ENCODE measurements at regions not wholly inside any gene's neighbourhood (a gene's known extent, or its start where the extent isn't known, plus 50 kb on each side); places are given as distances from the start of the nearest gene placed in this dataset.
"Not testable (repeated sequence)": the region's sequence is repeated elsewhere in the genome, so short reads cannot be mapped to it uniquely, and the experiment has no call there.

DNA sequence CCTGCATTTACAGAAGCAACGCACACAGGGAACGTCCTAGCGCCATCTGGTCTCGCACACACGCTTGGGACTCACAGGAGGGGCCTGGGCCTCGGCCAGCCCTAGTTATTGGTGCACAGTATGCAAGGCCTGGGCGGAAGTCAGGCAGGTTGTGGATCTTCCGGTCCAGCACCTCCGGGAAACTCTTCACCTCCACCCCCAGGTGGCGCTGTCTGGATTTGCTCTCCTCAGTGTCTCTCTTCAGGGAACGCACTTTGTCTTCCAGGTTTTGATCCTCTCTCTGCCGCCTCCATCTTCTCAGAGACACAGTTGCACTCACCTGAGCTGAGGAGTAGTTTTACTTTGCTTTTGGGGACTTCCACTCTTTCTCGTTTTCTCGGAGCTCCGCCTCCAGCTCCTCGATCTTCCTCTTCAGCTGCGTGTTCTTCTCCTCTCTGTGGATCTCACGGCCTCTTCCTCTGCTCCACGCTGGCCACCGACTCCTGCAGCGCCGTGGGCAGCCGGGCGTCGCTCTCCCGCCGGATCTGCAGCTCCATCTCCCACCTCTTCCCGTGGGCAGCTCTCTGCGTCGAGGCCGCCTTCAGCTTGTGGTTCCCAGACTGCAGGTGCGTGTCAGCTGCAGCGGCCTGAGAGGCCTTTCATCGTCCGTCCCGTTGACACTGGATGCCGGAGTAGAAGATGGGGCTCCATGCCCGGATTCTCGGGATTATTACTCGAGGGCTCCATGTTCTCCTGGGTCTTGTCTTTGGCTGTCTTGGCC, 933.8 kb downstream of the TMEM121 start:
- DNase-seq (ENCODE audit: low read depth in 4 of 4, low spot score in 3 of 4) = no peak

DNA sequence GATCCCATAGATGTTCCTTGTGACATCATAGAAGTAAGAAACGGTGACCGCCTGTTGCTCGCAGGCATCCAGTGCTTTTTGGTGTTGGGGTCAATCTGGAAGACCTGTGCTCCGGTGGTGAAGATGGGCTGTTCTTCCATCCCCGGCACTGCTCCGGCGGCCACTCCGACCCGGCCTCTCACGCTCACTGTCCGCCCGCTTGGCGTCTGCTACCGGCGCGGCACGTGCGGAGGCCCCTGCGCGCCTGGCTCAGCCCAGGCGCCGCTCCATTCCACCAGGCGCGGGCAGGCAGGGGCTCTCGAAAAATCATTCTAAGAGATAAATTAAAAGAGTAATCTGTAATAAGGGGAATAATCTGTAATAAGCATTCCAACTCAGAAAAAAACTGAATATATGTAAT, 934.5 kb downstream of the TMEM121 start:
- no peak for DNase-seq (ENCODE audit: low read depth in 4 of 4, low spot score in 3 of 4)

DNA sequence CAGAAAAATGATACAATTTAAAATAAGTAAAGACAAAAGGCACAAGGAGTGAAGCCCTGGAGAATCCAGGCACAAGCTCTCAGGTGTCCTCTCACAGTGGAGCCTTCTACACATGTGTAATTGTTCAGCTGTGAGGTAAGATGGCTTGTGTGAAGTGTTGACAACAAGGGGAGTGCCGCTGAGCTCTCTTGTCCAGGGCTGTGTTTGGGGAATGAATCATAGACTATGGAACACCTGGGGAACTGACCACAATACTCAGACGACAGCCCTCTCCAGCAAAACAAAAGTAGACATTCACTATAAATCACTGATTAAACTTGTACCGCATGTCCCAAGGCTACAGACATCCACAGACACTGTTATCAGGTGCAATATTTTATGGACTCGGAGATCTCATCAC, 940.1 kb downstream of the TMEM121 start:
- not testable (repeated sequence) for DNase-seq (ENCODE audit: low read depth in 4 of 4, low spot score in 3 of 4)

DNA sequence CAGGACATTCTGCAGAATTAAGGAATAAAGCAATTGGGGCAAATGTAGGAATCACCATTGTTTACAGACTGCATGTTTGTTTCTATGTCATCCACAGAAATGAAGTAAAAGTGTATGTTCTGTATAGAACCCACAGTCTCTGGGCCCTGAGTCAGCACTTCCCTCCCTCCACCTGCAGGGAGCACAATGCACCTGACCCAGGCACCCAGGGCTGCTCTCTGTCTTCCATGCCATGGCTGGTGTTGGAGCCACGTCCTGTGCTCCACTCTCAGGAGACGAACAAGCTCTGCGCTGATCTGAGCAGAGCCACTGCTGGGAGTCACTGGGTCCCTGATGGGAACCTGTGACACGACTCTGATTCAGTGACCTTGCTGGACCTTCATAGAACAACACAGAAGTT, 942.5 kb downstream of the TMEM121 start:
- not testable (repeated sequence) for DNase-seq (ENCODE audit: low read depth in 4 of 4, low spot score in 3 of 4)

DNA sequence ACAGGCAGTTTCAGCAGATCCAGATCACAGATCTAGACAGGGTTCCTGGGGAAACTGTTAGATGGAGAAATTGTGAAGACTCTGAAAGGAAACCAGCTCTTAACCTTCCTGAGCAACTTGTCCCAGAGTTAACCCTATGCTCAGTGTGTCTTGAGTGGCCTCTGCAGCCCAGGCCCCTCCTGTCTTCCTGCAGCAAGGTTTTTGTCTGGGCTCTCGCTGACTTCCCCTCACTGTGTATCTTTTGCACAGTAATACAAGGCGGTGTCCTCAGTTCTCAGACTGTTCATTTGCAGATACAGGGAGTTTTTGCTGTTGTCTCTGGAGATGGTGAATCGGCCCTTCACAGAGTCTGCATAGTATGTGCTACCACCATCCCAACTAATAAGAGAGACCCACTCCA, 943.6 kb downstream of the TMEM121 start:
- not testable (repeated sequence) for DNase-seq (ENCODE audit: low read depth in 4 of 4, low spot score in 3 of 4)

DNA sequence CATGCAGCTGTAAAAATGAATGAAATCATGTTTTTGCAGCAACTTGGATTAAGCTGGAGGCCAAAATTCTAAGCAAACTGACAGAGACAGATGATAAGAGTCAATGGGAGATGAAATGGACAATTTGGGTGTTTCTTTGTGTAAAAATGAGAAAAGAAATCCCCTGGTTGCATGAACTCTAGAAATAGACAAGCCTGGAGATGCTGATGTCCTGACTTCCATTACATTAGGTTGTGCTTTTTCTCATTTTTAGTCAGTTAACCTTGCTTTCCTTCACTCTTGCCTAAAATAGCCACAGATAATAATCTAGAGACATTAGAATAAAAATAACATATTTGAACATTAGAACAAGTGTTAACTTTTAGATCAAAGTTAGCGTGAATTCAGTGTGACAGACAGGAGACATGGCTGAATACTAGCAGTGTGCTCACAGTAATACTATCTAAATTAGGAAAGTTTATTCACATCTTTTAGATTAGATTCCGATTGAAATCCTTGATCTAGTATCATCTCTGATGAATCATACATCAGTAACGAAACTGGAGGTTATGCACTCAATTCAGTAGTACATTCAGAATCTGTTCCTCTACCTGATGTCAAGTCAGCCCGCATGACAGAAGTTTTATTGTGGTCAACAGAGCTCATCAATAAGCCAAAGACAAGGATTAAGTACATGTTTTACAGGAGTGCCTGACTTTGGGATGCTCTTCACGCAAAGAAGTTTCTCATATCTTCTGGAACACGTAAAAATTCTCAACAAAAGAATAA, 948.1 kb downstream of the TMEM121 start:
- DNase-seq (ENCODE audit: low read depth in 4 of 4, low spot score in 3 of 4) = not testable (repeated sequence)

DNA sequence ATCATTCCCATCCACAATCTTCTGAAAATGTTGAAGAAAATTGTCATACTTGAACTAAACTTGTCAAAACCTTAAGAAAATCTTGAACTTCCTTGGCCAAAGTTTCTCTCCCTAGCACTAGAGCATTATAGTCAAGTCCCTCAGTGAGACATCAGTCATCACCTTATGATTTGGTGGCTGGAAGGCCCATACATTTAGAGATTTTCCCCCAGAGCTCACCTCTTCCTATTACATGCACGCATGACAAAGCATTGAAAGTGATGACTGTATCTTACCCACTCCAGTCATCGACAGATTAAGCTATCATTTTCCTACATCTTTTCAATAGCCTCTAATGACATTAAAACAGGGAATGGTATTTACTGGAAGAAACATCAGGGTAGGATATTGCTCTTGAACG, 948.8 kb downstream of the TMEM121 start:
- not testable (repeated sequence) for DNase-seq (ENCODE audit: low read depth in 4 of 4, low spot score in 3 of 4)

DNA sequence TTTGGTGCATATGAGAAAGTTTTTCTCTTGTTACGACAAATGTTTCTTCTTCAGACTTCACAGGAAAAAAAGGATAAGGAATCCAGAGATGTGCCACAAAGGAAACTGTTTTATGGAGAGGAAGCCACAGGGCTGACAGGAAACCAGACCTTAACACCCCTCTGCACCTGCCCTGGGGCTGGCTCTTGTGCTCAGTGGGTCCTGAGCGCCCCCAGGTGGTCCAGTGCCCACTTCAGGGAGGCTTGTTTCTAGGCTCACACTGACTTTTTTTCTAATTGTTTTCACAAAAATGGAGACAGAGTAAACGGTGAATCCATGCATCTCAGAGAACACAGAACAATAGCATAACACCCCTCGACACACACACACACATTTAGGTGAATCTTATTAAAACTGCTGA, 951.2 kb downstream of the TMEM121 start:
- DNase-seq (ENCODE audit: low read depth in 4 of 4, low spot score in 3 of 4) = not testable (repeated sequence)

DNA sequence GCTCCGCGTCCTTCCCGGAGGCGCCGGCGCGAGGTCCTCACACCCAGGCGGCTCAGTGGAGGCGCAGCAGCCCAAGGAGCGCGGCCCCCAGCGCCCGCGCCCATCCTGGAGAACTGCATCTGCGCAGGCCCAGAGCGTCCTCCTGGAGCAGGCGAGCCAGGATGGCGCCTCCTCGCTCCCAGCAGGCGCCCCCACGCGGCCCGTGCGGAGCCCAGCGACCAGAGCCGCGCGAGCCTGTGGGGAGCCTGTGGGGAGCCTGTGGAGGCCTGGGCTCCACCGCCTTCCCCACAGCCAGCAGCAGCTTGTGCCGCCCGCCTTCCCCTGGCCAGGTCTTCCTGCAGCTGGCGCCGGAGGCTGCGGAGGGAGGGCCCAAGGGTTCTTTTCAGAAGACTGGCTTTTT, 953.9 kb downstream of the TMEM121 start:
- not testable (repeated sequence) for DNase-seq (ENCODE audit: low read depth in 4 of 4, low spot score in 3 of 4)

DNA sequence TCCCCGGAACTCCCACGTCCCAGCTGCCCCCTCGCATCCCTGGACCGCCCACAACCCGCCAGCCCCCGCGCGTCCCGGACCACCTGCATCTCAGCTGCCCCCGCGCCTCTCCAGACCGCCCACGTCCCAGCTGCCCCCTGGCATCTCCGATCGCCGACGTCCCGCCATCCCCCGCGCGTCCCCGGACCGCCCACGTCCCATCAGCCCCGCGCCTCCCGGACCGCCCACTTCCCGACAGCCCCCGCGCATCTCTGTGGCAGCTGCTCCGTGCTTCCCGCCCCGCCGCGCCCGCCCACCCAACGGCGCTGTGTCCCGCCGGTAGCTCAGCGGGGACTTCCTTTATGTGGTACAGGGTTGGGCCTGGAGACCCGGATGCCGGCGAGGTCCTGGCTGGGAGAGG, 955.8 kb downstream of the TMEM121 start:
- DNase-seq (ENCODE audit: low read depth in 4 of 4, low spot score in 3 of 4) = not testable (repeated sequence)

DNA sequence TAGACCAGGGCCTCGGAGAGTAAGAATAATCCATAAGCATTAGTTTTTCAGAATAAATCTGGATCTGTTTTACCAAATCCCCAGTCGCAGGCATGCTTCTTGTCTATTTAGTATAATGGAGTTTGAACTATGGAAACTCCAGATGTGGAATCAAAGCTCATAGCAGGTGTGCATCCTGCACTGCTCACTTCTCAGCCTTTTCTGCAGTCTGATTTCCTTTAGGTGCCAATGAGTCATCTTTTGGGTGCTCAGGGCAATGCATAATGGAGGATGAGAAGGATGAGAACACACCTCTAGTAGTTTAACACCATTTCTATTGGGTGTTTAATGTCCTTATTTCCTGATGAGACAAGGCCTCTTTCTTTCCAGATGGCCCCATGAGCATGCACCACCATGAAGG, 961.2 kb downstream of the TMEM121 start:
- DNase-seq (ENCODE audit: low read depth in 4 of 4, low spot score in 3 of 4) = no peak

DNA sequence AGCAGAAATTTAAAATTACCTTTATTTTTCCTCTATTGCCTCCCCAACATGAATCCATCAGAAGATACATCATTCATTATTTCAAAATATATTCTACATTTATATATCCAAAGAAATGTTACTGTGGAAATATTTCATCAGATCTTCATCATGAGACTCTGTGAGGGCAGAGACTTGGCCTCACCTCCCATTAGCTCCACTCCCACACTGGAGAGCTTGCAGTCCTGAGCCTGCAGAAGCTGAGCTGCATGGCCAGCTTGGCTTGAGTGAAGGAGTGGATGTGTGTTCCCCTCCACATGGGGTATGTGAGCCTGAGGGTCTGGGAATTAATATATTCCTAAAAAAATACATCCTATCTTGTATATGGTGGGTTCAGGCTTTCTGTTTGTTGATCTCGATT, 961.9 kb downstream of the TMEM121 start:
- no peak for DNase-seq (ENCODE audit: low read depth in 4 of 4, low spot score in 3 of 4)

DNA sequence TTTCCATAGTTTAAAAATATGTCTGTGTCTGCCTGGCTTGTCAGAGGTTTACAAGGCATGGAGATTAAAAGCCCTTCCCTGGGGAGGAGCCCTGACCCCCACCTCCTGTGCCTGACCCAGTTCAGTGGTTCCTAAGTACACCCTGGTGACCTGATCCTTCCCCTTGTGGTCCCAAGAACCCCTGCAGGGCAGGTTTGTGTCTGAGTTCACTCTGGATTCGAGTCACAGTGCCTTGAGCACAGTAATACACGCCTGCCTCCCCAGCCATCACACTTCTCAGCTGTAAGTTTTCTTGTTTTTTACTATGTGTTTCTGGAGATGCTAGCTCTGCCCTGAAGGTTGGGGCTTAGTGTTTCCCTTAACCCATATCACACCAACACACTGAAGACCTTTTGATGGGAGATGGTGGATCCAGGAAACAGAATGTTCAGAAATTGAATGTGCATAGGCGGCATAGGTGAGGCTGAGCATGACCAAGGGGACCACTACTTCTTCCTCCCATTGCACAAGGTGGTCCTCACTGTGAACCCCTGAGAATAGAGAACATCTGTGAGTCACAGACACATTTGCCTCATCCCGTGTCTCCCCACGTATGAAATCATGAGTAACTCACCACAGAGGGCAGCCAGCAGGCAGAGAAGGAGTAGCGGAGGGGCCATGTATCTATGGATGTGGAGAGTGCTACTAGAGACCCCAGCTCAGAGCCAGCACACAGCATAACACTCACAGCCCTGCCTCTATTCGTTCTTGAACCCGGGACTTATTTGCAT, 962.9 kb downstream of the TMEM121 start:
- no peak for DNase-seq (ENCODE audit: low read depth in 4 of 4, low spot score in 3 of 4)

DNA sequence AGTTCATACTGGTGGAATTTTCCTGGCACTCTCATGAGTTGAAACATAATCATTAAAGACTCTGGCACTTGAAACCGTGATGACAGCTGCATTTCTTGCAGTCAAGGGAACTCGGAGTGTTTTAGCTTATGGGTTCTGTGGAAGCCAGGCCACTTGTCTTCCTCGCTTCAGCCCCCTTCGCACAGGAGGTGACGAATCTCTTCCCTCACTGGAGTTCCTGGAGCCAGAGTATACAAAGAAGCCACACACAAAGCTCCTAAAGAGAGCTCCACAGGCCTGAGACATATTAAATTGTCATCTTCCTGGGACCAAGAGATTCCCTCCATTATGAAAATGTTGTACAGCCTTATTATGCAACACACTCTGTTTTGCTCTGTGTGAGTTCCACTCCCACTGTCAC, 964.1 kb downstream of the TMEM121 start:
- no peak for DNase-seq (ENCODE audit: low read depth in 4 of 4, low spot score in 3 of 4)

DNA sequence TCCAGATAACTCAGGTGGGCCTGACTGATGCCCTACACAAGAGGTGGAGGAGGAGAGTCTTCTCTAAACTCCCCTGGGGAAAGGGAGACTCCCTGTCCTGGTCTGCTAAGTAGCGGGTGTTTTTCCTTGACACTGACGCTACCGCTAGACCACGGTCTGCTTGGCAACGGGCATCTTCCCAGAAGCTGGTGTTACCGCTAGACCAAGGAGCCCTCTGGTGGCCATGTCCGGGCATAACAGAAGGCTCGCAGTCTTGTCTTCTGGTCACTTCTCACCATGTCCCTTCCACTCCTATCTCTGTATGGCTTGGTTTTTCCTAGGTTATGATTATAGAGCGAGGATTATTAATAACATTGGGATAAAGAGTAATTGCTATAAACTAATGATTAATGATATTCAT, 965.5 kb downstream of the TMEM121 start:
- DNase-seq (ENCODE audit: low read depth in 4 of 4, low spot score in 3 of 4) = no peak

DNA sequence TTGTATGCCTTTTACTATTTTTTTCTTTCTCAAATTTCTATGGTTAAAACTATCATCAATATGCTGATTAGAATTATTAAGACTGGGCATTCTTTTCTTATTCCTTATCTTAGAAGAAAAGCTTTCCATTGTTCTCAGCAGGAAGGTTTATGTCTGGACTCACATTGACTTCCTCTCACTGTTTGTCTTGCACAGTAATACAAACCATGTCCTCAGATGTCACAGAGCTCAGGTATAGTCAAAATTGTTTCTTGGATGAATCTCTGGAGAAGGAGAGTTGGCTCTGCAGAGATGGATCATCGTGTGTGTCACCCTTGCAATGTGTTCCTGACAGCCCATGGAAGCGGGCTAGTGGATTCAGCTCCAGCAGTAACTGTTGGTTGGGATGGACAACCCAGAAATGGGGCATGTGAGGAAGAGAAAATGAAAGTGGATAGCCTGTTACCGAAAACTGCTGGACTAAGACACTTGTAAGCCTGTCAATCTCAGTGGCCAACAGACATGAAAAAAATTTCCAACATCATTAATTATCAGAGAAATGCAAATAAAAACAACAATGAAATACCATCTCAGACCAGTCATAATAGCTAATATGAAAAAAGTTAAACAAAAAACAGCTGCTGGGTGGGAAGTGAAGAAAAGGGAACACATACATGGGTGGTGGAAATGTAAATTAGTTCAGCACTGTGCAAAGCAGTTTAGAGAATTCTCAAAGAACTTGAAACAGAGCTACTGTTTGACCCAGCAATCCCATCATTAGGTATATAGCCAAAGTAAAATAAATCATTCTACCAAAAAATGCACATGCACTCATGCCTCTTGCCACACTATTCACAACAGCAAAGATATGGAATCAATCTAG, 967.8 kb downstream of the TMEM121 start:
- no peak for DNase-seq (ENCODE audit: low read depth in 4 of 4, low spot score in 3 of 4)

DNA sequence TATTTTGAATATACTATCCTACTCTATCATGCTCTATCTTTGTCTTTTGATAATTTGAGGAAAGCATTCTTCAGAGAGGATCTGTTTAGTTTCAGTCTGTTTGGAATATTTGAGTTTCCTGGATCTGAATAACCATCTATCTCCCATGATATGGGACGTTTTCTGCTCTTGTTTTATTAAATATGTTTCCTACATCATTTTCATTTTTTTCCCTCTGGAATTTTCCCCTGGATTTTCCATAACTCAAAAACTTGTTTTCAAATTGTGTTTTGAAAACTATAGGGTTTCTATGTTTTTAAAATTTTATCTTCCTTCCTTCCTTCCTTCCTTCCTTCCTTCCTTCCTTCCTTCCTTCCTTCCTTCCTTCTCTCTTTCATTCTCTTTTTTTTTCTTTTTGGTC, 974.2 kb downstream of the TMEM121 start:
- DNase-seq (ENCODE audit: low read depth in 4 of 4, low spot score in 3 of 4) = no peak

DNA sequence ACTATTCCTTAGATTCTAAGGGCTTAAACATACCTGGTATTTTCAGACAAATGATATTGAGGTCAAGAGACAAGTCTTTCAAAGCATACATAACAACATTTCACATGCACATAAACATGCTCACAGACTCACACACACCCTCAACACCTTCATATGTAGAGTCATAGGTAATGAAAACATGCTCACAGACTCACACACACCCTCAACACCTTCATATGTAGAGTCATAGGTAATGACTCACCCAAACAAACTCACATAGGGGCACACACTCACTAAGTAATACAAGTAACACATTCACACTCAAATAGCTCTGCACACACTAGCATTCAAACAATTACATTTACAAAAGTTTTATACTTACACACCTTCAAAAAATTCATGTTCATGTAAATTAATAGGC, 975.5 kb downstream of the TMEM121 start:
- DNase-seq (ENCODE audit: low read depth in 4 of 4, low spot score in 3 of 4) = no peak

DNA sequence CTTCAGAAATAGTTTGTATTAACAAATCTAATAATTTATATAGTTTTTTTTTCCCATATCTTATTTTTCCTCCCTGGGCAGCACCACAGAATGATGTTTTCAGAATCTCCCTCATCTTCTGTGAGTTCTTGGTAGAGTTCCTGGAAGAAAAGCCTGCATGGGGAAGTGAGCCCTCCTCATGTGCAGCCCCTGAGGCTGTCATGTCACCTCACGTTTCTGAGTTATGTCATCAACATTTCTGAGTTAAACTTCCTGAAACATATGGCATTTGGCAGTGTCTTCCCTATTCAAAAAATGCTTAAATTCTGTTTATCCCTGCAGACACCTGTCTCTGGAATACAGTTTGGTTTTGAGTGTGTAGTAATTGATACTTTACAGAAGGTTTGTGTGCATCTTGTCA, 979.0 kb downstream of the TMEM121 start:
- no peak for DNase-seq (ENCODE audit: low read depth in 4 of 4, low spot score in 3 of 4)

DNA sequence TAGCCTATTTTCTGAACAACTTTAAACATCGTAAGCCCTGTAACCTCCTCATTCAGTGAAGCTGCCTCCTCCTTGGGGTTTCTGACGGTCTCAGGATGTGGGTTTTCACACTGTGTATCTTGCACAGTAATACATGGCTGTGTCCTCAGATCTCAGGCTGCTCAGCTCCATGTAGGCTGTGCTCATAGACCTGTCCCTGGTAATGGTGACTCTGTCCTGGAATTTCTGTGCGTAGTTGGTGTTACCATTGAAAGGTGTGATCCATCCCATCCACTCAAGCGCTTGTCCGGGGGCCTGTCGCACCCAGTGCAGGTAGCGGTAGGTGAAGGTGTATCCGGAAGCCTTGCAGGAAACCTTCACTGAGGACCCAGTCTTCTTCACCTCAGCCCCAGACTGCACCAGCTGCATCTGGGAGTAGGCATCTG, 980.5 kb downstream of the TMEM121 start:
- no peak for DNase-seq (ENCODE audit: low read depth in 4 of 4, low spot score in 3 of 4)
